T-helper 2 cell treated with Interferon-gamma antibody and Interleukin-4, amounts not matched to agents 100 ng/mL and 5 ng/mL, for 36 hours (primary cell): ENCODE measurements at regions not wholly inside any gene's neighbourhood (a gene's known extent, or its start where the extent isn't known, plus 50 kb on each side); places are given as distances from the start of the nearest gene placed in this dataset.
"Not testable (repeated sequence)": the region's sequence is repeated elsewhere in the genome, so short reads cannot be mapped to it uniquely, and the experiment has no call there.

ENCODE experiments used
- intact Hi-C: fragments of 100-400 bp; cut with micrococcal nuclease; formaldehyde crosslinking; loops from one replicate; pipeline ENCODE4 v1.15.1; 2023

DNA sequence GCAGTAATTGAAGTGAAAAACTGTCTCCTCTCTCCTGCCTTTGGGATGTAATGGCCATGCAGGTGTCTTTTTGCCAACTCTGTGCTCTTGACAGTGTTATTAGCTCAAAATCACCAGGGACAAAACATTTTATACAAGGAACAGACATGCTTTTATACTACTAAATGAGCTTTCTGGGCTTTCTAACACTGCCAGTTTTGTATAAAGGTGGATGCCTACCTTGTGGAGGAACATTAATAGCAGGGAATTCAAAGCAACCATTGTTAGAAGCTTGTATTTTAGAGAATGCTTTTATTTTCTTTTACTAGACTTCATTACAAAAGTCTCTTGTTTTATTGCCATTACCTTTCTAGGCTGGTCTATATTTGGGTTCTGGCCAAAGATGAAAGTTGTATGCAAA lies 54.7 kb upstream of the ARSJ start:
- intact Hi-C loops = no loop called here

DNA sequence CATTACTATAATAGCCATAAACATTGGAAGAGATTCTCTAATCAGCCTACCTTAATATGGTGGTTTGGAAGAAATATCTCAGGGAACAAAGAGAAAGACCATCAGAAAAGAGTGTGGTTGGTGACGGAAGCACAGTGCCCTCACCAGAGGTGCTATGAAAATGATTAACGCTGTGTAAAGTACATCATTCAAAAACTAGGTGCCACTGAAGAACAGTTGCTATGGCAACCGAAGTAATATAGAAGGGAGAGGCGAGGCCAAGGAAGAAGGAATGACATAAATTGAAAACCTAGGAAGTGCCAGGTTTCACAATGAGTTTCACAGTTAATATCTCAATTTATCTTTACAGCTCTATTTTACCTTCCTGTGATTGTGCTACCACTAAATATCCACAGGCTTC lies 57.0 kb upstream of the ARSJ start:
- intact Hi-C loops = no loop called here

DNA sequence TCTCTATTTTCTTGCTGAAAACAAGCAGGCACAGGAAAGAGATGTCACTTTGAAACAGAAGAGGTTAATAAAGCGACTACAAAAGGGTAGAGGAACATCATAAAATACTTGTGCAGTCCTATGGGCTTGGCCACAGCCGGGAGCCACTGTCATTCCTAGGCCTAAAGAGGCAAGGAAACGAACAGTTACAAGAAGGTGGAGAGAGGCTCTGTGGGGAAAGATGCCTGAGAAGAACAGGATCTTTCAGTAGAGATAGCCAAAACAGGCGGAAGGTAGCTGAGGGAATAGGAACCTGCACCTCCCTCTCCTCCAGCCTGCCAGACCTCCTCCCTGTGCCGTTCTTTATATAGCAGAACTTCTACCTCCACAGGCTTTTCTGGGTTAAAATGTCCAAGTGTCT lies 57.4 kb upstream of the ARSJ start:
- intact Hi-C loops = no loop called here

DNA sequence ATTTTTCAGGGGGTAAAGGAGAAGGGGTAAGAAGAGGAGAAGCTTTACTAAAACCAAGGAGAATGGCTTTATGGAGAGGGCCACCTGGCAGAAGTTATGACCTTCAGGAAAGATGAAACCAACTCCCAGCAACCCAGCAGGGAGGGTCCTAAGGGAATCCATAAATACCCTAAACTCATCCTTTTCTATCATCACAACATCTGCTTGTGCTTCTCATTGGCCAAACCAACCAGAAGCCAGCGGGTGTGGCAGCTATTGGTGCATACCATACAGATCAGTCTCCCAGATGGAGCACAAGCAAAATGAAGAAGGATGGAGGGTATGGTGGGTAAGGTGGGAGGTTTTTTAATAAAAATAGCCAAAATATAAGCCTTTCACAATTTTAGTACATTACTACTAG lies 58.5 kb upstream of the ARSJ start:
- intact Hi-C loops = no loop called here

DNA sequence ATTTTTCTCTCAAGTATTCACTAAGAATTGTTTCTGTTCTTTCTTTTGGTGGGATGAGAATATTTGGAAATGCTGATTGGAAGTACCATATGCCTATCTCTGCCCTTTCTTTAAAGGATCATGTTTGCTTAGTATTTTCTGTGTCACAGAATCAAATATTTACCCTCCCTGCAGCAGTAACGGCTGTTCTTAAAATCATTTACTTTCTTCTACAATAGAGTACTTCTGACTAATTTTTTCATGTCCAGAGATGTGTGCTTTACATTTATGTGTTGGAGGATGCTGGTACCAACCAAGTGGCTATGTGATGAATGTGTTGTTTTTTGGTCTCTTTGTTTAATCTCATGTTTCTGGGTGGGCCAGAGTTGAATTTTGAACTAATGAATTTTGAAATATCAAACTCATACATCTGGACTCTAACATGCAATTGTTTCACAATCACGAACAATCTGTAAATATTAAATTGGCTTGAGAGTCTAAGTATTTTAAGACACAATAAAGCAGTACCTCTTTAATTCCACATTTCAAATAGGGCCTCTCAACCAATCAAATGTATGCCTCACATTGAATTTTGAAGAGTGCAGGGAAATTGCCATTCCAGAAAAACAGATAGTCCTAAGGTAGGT lies 59.4 kb upstream of the ARSJ start:
- intact Hi-C loops = no loop called here

DNA sequence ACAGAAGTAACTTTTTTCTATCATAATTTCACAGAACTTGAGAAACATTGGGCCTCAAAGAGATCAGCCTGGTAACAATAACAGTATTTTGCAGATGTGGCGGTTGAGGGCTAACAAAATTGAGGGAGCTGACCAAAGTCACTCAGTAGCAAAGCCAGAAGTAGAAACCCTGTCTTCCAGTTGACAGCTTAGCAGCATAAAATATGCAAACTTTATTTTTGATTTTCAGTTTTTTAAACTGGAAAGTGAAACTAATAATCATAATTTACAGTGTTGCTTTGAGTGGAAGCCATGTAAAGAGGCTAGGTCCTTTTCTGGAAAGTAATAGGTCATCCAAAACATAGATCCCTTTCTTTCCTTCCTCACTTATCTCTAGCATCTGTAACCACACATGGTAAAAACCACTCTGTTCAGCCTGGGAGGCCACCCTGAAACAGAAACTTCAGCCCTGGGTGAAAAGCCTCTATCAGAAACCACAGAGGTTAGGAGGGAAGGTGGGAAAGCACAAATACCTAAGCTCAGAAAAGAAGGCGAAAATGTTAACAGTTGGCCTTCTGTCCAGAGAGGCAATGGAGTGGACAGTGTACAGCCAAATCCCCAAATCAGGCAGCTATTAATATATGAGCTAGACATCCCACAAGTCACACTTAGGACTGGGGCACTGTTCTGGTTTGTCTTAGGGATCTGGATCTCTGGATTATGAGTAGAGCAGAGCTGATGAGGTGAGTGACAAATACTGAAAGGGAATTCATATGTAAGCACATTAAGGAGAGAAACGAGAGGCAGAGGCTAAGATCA lies 61.1 kb upstream of the ARSJ start:
- intact Hi-C loops = no loop called here

DNA sequence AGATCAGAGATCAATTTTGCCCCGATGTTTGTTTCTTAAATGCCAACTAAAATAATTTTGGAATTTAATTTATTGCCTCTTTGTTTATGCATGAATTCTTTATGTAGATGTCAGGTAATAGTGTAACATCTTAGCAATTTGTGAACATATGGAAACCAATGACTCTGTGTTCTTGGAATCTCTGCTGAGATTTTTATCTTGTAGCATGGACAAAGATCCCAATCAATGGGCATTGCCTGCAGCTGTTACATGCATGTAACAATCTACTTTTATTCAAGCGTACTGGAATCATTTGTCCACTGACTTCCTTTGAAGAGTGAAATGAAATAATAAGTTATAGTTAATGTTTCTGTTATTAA lies 61.6 kb upstream of the ARSJ start:
- intact Hi-C loops = no loop called here

DNA sequence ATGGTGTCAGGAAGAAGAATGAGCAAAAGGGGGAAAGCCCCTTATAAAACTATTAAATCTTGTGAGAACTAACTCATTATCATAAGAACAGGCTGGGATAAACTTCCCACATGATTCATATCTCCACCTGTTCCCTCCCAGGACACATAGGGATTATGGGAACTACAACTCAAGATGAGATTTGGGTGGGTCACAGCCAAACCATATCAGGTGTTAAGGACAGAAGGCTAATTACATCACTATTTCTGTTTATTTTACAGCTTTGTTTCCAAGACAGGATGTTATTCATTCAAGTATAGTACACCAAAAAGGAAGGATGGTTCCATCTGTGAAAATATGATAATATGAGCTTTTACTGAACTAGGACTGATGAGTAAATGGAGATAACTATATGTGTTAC lies 63.7 kb upstream of the ARSJ start:
- intact Hi-C loops = no loop called here

DNA sequence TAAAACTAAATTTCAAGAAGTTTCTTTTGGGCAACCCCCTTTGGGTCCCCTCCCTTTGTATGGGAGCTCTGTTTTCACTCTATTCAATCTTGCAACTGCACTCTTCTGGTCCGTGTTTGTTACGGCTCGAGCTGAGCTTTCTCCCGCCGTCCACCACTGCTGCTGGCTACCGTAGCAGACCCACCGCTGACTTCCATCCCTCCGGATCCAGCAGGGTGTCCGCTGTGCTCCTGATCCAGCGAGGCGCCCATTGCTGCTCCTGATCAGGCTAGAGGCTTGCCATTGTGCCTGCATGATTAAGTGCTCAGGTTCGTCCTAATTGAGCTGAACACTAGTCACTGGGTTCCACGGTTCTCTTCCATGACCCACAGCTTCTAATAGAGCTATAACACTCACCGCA lies 64.9 kb upstream of the ARSJ start:
- intact Hi-C loops = not testable (repeated sequence)

DNA sequence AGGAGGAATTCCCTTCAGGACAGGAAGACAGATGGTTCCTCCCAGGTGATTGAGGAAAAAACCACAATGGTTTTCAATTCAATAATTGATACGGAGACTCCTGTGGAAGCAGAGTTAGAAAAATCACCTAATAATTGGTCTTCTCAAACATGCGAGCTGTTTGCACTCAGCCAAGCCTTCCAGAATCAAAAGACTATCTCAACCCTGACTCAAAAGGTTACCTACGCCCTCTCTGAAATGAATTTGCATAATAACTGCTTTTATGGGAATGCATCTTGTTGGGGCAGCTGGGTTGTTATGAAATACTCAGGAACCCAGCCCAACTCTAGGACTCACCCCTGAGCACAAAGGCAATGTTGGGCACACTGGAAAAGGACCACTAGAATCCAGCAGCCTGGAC lies 66.9 kb upstream of the ARSJ start:
- intact Hi-C loops = no loop called here

DNA sequence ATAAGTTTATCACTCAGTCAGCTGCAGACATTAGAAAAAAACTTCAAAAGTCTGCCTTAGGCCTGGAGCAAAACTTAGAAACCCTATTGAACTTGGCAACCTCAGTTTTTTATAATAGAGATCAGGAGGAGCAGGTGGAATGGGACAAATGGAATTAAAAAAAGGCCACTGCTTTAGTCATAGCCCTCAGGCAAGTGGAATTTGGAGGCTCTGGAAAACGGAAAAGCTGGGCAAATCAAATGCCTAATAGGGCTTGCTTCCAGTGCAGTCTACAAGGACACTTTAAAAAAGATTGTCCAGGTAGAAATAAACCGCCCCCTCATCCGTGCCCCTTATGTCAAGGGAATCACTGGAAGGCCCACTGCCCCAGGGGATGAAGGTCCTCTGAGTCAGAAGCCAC lies 68.7 kb upstream of the ARSJ start:
- intact Hi-C loops = not testable (repeated sequence)

DNA sequence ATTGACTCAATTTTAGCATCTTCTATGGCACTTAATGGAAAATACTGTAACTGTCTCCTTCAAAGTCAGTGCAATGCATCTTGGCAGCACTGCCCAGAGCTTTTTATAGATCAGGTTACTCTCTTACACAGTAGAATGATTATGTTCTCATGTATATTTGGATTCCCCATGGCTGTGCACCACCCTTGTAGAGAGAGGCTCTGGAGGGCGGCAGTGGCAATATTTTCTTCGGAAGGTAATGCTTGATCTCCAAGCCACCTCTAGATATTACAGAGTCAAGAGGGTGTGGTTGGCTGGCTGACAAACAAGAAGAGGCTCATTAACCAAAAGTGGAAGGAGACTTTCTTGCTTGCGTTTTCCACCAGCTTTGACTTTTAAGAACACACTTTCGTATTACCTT lies 72.8 kb upstream of the ARSJ start:
- intact Hi-C loops = no loop called here

DNA sequence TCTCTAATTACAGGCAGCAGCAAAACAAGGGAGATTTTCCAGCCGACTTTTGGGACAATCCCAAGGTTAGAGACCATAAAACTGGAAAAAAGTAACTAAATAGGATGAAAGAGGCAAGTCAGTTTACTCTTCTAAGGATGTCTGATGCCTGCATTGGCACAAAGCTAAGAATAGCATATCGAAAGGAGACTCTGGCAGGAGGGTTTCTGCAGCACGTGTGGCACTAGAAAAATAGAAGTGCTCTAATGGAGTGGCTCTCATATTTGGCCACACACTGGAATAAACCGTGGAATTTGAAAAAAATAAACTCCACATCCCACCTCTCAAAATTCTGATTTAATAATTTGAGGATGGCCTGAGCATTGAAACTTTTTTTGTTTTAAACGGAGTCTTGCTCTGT lies 77.2 kb upstream of the ARSJ start:
- intact Hi-C loops = no loop called here

DNA sequence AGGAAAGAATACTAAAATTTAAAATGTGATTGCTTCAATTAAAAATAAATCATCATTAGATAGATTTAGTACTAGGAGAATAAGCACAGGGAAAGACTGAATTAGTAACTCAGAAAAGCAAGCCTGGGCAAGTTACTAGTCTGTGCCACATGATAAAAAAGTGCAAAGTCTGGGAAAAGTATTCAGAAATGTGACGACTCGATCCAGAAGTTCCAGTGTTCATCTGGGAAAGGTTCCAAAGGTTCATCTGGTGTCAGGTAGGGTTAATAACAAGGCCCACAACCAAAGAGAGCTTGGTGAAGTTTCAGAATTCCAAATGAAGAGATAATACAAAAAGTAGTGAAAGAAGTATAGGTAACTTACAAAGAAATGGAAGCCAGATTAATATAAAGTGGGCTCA lies 78.3 kb upstream of the ARSJ start:
- intact Hi-C loops = no loop called here

DNA sequence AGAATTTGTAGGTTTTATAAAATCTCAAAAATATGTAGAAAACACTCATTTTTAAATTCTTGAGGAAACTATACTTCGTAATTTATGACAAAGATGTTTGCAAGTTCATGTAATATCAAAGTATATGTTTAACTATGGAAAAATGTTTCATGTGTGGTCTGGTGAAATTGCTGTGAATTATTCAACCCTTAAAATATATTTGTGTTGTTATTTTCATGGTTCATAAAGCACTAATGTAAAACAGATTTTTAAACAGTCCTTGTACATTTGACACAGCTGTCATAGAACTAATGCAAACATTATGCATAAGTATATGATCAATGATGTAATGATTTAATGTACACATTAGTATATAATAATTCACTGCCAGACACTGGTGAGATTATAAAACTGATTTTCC lies 83.1 kb upstream of the ARSJ start:
- intact Hi-C loops = no loop called here

DNA sequence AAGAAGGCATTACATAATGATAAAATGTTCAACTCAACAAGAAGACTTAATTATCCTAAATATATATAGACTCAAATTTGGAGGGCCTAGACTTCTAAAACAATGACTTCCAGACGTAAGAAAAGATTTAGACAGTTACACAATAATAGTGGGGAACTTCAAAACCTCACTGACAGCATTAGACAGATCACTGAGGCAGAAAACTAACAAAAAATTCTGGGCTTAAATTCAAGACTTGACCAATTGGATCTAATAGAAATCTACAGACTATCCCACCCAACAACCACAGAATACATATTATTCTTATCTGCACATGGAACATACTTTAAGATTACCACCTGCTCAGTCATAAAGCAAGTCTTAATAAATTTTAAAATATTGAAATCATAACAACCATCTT lies 93.3 kb upstream of the ARSJ start:
- intact Hi-C loops = loop anchor here (5.0 kb wide), 1 partner anchor 290 kb away; no protein-coding TSS in a partner anchor

DNA sequence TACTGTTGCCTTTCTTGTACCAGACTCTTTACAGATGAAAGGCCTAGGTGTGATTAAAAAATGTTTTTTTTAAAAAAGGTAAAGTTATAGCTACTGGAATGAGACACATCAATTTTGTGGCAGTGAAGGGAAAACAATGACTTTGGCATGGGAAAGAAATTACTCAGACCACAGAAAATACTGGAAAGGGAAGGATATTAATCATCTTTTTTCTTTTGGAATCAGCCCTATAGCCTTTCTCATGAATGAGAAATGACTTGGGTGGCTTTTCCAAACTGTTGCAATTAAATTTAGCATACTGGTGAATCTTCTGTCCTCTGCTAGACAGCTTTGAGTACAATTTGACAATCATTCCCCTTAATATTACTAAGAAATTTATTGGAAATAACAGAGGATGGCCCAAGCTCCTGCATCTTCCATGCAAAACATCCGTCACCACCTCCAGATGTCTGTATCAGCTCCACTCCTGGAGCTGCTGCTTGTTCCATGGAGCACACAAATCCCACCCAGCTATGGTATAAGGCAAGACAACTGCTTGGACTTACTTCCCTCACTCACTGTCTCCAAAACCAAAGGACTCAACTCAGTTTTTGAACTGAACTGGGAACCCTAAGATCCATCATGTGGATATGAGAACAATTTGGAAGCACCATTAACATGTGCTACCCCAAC lies 97.6 kb upstream of the ARSJ start:
- intact Hi-C loops = no loop called here

DNA sequence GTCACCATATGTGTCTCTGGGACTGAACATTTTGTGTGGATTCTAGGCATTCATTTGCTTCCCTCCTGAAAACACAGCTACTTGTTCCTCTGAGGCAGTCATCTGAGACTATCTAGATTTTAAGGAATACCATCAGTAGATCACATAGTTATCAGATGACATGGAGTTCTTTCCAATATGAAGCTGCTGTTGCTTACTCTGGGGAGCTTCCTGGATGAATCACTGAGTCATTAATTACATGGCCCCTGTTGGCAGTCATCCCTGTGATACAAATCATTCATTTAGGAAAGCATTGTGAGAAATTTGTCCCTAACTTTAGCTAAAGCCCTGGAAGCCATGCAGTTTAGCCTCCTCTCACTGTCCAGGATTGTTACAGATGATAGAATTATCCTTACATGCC lies 98.2 kb upstream of the ARSJ start:
- intact Hi-C loops = no loop called here

DNA sequence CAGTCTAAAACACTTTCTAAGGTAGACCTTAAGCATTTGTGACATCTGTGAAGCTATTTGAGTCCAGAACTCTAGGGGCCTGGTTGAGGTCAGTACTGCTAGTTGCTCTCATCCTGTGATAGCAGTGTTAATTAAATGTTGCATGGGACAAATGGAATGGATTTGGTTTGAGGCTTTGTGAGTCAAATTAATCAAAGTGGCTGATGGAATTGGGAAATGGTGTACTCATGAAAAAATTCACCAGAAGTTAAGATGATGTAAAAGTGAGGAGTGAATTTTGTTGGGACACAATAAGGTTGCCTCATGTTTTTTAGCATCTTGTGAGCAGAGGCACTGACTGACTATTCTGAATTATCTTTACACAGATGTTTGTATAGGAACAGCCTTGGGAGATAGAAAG lies 99.2 kb upstream of the ARSJ start:
- intact Hi-C loops = no loop called here

DNA sequence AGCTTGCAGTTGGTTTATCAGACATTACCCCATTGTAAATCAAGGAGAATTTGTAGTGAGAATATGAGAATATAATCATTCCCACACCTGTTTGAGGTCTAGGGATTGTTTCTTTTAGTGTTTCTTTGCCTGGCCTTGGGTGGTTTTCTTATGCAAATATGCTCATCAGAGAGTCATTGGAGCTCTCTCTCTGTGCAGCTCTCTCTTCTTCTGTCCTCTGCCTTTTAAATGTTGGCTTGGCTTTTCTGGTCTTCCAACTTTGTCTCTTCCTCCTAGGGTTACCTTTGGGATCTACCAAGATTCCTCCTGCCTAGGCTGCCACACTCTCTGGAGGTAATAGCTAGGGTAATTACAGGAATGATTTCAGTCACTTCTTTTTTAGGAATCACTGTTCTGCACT lies 102.3 kb upstream of the ARSJ start:
- intact Hi-C loops = no loop called here

DNA sequence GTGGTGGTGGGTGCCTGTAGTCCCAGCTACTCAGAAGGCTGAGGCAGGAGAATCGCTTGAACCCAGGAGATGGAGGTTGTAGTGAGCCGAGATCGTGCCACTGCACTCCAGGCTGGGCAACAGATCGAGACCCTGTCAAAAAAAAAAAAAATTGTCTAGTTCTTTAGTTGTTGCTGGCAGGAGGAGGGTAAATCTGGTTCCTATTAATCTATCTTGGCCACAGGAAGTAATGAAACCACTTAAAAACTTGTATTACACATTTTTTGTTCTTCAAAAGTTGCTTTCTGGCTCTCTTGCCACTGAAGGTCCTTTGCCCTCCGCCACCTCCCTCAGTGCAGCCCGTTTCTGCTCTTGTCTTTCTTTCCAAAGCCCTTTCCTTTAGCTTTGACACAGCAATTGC lies 102.9 kb upstream of the ARSJ start:
- intact Hi-C loops = no loop called here

DNA sequence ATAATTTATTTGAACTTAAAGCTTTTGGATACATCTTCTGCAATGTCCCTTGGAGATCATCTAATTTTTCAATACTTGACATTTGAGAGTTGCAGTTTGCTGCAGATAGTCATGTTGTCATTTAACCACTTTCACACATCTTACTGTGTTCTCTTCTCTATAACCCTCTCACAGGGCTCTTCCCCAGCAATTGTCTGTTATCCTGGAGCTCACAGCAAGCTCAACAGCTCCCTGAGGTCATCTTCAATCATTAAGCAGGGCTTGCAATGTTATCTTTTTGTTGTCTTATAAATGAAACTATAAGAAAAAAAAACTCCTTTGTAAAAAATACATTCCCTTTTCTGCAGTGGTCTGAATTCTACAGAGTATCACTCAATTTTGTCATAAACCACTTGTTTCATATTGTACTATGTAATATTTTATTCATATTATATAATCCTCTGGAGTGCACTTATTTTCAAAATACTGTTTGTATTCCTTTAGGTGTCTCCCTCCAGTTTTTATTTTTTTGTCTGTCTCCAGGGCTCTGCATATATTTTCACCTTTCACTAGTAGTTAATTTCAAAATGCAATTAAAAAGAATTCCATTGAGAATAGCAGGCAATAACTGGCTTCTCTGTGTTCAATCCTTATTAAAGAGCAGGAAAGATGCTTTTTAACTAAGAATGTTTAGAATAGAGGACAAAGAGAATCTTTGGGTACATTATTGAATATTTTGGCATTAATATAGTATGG lies 106.3 kb upstream of the ARSJ start:
- intact Hi-C loops = no loop called here
